GM21737 (cell line): ENCODE measurements at regions not wholly inside any gene's neighbourhood (a gene's known extent, or its start where the extent isn't known, plus 50 kb on each side); places are given as distances from the start of the nearest gene placed in this dataset.

ENCODE experiments used
- ATAC-seq: cut with Tn5 transposase; IDR thresholded peaks from one replicate; pipeline ENCODE4 v1.9.1; 2021; ENCODE audit warnings: mild to moderate bottlenecking, moderate library complexity; ENCODE audit not compliant: unreplicated experiment

GRCh38 chr2:12928197-12928774 lies 211.6 kb downstream of the TRIB2 start:
- no peak for ATAC-seq

GRCh38 chr2:12928775-12929401 lies 212.2 kb downstream of the TRIB2 start:
- ATAC-seq: no peak

GRCh38 chr2:12929758-12930157 lies 213.0 kb downstream of the TRIB2 start:
- ATAC-seq: no peak

GRCh38 chr2:12930391-12930790 lies 213.7 kb downstream of the TRIB2 start:
- no peak for ATAC-seq

GRCh38 chr2:12931186-12931844 lies 214.6 kb downstream of the TRIB2 start:
- no peak for ATAC-seq

GRCh38 chr2:12932192-12932591 lies 215.5 kb downstream of the TRIB2 start:
- no peak for ATAC-seq

GRCh38 chr2:12934146-12934756 lies 217.5 kb downstream of the TRIB2 start:
- no peak for ATAC-seq

GRCh38 chr2:12935222-12935621 lies 218.5 kb downstream of the TRIB2 start:
- no peak for ATAC-seq

- no peak for ATAC-seq
Observed at GRCh38 chr2:12935796-12936195, 219.1 kb downstream of the TRIB2 start.

- no peak for ATAC-seq
Observed at GRCh38 chr2:12941203-12941602, 224.5 kb downstream of the TRIB2 start.

GRCh38 chr2:12948231-12948960 lies 231.7 kb downstream of the TRIB2 start:
- no peak for ATAC-seq

GRCh38 chr2:12948961-12949353 lies 232.2 kb downstream of the TRIB2 start:
- peak; percentile 57 for ATAC-seq

- ATAC-seq: no peak
Observed at GRCh38 chr2:12949406-12949805, 232.7 kb downstream of the TRIB2 start.

GRCh38 chr2:12950174-12950573 lies 233.4 kb downstream of the TRIB2 start:
- ATAC-seq: no peak

GRCh38 chr2:12950957-12951656 lies 234.4 kb downstream of the TRIB2 start:
- no peak for ATAC-seq

GRCh38 chr2:12951657-12951973 lies 234.9 kb downstream of the TRIB2 start:
- no peak for ATAC-seq

GRCh38 chr2:12953596-12953995 lies 236.9 kb downstream of the TRIB2 start:
- no peak for ATAC-seq

- ATAC-seq: no peak
Observed at GRCh38 chr2:12955864-12956263, 239.1 kb downstream of the TRIB2 start.

- ATAC-seq: no peak
Observed at GRCh38 chr2:12957251-12957650, 240.5 kb downstream of the TRIB2 start.

- no peak for ATAC-seq
Observed at GRCh38 chr2:12959935-12960334, 243.2 kb downstream of the TRIB2 start.

- ATAC-seq: no peak
Observed at GRCh38 chr2:12960671-12961070, 243.9 kb downstream of the TRIB2 start.
